ENCODE measurements at regions not wholly inside any gene's neighbourhood (a gene's known extent, or its start where the extent isn't known, plus 50 kb on each side); places are given as distances from the start of the nearest gene placed in this dataset.

DNA sequence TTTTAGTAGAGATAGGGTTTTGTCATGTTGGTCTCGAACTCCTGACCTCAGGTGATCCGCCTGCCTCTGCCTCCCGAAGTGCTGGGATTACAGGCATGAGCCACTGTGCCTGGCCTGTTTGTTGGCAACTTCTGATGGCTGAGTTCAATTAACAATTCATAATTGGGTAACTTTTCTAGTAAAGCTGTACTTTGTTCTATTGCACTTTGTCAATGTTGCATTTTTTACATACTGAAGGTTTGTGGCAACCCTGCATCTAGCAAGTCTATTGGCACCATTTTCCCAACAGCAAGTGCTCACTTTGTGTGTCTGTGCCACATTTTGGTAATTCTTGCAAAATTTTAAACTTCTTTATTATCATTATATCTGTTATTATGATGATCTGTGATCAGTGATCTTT is 64.5 kb upstream of the USP24 start:
- TF ChIP-seq POLR2A (IDR thresholded peaks at IDR 0.05; ENCODE audit: low read depth, low read length) (no peak), POLR2AphosphoS5 (IDR thresholded peaks at IDR 0.05; ENCODE audit: low read depth, low read length) (no peak), TAF1 (IDR thresholded peaks at IDR 0.05; ENCODE audit: low read depth, low read length) (no peak), PAX5 (IDR thresholded peaks at IDR 0.05; ENCODE audit: insufficient read depth, low read length, severe bottlenecking) (no peak), SPI1 (IDR thresholded peaks at IDR 0.05; ENCODE audit: low read depth, low read length) (no peak), POU2F2 (IDR thresholded peaks at IDR 0.05; ENCODE audit: low read depth, low read length) (no peak)
